Iris pigment epithelial cell (primary cell): ENCODE measurements at regions not wholly inside any gene's neighbourhood (a gene's known extent, or its start where the extent isn't known, plus 50 kb on each side); places are given as distances from the start of the nearest gene placed in this dataset.
"Not testable (repeated sequence)": the region's sequence is repeated elsewhere in the genome, so short reads cannot be mapped to it uniquely, and the experiment has no call there.

Source experiments
- DNase-seq: peaks from one replicate; pipeline ENCODE4 v3.0.0-alpha.2; 2011; ENCODE audit warnings: low read depth

DNA sequence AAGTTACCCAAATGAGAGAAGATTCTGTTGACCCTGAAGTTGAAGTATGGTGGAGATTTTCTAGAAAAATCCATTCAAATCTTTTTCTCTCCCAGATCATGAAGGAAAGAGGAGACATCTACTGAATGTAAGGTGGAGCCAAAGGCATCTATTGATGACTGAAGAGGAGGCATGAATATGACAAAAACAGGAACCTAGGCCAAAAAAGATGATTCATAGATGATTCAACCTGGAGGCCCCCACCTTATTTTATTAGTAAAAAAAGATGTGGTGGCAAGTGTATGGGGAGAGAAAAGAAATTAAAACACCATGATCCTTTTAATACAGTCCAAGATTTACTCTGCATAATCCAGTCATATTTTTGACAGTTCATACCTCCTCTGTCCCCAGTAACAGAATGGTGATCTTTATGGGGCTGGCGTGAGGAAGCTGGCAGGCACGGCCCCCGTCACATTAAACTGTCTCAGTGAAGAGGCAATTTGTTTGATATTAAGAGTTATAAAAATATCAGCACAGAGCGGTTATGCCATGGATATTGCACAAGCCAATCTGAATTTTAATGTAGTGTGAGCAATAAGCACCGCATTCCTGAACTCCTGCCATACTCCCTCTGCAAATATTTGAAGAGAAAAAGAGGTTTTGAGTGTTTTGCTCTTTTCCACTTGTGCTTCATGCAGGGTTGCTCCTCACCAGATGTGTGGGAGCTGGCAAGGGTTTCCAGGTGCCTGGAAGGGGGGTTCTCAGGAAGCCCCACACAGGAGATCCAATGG is 94.4 kb downstream of the TRIM43 start:
- DNase-seq: peak; percentile 52

DNA sequence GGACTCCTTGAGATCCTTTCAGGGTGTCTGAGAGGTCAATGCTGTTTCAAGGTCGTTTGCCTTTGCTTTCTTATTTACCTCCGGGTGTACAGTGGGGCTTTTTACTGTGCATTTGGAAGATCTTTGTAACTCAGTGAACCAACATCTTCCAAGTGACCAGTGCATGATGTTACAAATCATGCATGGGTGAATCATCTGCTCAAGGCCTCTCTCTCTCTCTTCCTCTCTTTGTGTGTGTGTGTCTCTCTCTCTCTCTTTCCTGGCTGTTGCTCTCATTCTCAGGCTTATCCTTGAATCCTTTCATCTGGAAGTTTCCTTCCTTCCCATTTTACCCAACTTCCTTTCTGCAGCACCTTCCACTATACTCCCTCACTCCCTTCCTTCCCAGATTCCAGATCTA is 96.1 kb downstream of the TRIM43 start:
- DNase-seq: peak; percentile 72

DNA sequence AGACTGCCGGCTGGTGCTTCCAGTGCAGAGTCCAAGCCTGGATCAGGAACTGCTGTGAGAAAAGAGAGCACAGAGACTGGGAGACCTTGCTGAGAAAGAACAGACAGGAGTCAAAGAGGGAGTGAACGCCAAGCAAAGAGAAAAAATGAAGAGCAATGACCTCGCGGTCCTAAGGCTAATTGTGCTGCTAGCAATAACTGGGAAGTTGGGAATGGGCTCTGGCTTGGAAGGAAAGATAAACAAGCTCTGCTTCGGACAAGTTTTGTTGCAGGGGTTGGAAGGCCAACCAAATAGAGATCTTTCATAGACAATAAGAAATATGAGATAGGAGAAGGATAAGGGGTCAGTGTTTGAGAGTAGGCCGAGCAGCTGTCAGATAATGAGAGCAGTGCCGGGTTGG is 99.4 kb downstream of the TRIM43 start:
- not testable (repeated sequence) for DNase-seq

DNA sequence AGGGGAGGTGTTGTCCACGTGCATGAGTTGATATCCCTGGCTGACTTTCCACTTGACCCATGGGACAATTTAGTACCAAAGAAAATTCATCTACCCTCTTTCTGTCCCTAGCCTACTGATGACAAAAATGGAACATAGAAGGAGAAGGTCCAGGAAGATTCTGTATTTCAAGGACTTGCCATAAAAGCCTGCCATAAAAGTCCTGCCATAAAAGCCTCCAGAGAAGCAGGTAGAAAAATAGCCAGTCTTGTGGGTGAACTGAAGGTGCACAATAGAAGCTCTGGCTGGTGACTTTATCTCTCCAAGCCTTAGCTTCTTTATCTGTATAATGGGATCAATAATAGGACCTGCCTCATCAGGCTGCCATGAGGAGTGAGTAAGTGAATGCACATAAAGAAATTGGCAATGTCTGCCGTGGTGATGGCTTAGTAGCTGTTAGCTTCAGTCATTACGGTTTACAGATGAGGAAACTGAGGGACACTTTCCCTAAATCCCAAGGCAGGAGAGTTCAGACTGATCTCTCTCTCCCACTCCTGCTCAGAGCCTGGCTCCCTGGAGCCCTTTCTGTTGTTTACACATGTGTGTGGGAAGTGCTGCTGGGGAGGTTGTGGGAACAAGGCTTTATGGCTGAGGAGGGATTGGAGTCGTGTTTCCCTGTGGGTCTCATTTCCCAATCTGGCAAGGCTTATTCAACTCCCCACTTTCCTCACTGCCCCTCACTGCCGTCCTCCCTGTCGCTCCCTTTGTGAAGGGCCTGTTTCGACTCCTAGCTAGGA is 101.5 kb downstream of the TRIM43 start:
- not testable (repeated sequence) for DNase-seq

DNA sequence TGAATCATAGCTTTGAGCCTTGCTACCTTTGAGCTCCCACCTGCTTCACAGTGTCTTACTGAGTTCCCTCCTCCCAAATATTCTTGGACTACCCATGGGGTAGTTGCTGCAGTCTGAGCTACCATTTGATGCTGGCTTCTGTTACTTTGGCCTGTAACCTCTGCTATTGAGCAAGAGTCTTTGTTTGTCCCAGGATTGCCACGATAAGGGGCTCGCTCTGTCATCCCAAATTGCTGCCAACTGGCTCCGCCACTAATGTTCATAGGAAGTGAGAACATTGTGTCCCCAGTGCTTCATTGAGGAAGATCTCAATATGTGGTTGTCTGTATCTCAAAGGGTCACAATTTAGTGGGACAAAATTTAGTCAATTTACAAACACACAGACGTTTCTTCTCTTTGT is 103.8 kb downstream of the TRIM43 start:
- DNase-seq: no peak

DNA sequence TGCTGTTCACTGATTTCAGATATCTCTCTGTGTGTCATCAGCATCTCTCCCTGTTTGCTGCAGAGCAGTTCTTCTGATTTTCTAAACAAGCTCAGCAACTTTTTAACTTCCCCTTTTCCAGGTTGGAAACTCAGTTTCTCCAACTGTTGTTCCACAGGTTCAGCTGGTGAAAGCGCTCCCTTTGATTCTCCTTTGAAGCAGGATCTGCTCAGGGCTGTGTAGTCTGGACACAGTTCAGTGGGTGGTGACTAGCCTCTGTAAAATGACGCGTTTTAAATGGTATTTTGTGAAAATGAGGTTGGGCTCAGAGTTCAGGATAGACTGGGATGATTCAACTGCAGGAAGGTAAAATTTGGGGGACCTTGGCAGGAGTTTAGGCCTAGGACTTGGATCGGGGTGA is 106.3 kb downstream of the TRIM43 start:
- no peak for DNase-seq

DNA sequence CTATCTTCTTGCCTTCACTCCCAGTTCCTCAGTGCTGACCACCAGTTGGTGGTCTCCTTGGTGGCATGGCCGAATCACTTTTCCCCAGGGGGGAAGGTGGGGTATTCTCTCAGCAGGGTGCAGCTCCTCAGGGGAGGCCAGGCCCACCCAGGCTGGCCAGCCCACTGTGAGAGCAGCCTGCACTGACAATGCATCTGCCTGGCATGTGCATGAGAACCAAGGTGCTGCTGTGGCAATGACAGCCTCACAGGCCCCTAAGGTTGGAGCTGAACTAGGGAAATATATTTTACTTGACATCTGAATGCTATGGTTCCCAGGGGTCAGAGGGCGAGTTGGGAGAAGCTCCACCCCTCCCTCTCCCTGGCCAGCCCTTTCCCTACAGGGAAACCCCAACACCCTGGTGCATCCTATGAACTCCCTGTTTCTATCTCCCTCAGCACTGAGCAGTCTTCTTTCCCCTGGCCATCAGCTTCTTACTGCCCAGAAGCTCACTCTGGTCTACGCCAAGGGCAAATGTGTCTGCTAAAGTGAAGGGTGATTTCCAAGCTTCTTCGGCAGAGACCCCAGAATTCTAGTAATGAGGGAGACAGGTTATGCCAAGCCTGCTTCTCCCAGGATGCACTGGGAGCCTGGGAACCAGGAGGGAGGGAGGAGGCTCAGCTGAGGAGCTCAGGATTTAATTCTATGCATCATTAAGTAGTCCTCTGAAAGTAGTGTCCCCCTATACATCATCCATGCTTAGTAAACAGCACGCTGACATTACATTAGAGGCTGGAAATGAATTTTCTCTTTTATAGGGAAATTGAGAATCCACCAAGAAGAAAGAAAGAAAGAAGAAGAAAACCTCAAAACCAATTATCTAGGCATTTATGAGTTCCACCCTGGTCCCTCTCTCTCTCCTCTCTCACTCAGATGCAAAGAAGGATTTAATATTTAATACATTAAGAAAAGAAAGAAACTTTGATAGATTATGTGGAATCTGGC is 107.7 kb downstream of the TRIM43 start:
- not testable (repeated sequence) for DNase-seq

DNA sequence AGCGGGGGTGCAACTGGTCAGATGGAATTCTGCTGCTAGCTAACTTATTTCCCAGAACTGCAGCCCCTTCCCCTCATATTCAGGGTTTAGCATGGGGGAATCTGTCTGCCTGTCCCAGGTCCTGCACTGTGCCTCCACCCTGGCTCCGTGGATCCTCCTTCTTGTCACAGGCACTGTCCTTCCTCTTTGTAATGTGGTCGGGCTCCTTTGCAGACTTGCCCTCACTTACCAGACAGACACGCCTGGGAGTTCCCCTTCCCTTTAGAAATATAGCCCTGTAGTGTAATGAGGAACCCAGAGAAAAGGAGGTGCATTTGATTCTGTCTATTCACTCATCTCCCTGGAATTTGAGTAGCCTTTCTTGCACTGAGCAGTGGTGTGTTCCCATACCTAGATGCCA is 108.7 kb downstream of the TRIM43 start:
- no peak for DNase-seq

DNA sequence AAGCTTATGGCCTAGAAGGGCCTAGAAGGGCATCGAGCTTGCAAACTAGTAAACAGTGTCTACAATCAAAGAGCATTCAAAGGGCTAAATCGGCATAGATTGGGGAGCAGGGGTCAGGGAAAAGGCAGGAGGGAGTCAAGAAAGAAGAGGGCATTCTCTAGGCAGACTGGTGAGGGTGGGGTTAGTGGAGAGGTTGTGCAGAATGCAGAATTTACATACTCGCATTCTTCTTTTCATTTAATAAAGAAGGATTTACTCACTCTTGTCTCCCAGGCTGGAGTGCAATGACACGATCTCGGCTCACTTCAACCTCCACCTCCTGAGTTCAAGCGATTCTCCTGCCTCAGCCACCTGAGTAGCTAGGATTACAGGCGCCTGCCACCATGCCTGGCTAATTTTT is 110.7 kb downstream of the TRIM43 start:
- DNase-seq: no peak

DNA sequence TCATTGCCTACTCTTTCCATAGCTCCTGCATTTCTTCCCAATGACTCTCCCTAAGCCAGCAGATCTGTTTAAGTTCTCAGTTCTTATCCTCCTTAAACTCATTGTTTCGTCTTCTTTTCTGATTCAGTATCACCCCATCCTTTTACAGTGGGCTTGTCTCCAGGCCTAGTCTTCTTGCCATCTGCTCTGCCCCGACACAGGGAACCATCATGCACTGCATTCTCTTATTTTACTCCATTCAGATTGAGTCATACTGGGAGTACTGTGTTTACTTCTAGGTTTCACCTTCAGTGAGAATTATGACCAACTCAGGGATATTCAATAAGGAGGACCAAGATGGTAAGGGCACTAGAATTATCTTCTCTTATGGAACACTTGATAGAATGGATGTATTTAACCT is 115.4 kb downstream of the TRIM43 start:
- not testable (repeated sequence) for DNase-seq

DNA sequence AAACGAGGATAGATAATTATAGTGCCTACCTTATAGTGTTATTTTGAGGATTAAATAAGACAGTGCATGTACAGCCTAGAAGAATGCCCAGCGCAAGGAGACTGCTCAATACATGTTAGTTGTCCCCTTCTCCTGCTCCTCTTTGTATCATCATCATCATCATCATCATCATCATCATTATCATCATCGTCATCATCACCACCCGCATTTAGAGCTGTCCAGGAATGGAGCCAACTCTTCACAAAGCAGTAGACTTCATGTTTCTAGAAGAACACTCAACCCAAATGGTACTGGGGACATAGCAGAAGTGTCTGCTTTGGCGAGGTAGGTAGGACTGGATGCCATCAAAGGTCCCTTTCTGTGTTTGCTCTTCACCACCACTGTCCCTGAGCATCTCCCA is 116.0 kb downstream of the TRIM43 start:
- DNase-seq: no peak

DNA sequence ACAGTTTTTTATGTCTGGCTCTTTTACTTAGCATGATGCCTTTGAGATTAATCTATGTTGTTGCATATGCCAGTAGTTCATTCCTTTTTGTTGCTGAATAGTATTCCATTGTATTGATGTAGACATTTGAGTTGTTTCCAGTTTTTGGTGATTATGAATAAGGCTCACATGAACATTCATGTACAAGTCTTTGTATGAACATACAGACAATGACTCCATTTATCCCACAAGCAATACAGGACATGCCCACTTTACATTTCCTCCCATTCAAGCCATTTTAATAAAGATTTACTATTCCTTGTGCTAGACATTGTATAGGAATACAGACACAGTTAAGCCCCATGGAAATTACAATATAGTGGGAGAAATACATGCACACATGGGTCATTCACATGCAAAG is 118.0 kb downstream of the TRIM43 start:
- DNase-seq: no peak

DNA sequence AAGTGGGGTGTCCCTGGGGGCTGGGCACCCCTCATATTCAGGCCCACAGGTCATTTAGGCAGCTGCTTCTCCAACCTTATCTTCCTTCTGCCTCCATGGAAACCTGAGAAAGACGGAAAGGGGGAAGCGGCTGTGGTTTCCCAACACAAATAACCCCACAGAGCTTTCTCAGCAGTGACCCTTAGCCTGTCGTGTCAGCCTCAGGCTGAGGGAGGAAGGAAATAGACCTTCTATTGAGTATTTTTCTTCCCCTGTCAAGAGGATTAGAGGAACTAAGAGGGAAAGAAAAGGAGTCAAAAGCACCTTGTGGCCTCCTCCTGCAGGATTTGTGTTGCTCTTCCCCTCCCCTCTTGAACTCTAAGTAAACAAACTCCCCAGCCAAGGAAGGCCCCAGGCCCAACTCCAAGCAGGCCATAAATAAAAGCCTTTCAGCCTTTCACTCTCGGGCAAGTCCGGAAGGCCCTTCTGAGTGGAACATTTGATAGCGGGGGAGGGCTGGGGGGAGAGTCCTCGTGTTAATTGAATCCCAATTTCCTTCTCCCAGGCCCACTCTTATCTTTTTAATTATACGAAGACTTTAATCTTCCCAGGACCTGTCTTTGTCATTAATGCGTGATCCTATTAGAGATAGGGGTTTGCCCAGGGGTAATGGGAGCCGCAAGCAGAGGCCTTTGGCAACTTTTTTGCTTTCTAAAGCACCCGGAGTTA is 121.8 kb downstream of the TRIM43 start:
- not testable (repeated sequence) for DNase-seq

DNA sequence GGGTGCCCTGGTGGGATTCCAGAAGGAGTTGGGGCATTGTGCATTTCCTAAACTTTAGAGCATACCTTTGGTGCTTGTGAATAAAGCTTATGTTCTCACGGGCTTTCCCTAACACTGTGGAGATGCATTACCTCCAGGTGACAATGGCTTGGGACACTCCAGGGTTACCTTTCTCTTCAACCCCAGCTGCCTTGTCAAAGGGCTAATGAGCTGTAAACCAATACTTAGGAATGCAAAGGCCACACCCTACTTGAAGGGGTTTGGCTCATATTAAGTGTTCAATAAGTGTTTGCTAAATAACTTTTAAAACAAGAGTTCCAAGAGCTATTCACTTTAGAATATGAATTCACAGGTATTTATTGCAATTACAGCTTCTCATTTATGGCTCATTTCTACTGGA is 122.6 kb downstream of the TRIM43 start:
- not testable (repeated sequence) for DNase-seq

DNA sequence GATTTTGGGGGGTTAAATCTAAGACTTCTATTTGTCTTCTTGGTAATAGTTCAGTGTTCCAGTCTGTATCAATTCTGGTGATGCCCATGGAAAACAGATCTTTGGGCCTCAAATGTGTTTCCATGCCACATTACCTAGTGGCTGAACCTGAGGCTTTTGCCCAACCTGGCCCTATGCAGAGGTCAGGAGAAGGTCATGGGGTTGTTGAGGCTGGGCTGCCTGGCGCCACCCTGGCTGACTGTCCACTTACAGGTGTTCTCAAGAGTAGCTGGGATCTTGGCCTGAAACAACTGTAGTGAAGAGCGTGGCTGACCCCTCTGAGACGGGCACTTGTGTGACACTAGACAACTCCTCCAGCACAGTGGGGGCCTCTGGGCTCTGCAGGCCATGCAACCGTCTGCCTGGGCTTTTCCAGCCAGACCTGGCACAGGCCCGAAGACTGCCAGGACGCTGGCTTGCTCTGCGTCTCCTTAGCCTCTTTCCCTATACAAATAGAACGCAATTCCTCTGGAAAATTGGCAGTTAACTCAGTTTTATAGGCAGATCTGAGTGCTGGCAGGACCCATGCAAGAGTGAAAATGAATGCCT is 127.8 kb downstream of the TRIM43 start:
- DNase-seq: no peak

DNA sequence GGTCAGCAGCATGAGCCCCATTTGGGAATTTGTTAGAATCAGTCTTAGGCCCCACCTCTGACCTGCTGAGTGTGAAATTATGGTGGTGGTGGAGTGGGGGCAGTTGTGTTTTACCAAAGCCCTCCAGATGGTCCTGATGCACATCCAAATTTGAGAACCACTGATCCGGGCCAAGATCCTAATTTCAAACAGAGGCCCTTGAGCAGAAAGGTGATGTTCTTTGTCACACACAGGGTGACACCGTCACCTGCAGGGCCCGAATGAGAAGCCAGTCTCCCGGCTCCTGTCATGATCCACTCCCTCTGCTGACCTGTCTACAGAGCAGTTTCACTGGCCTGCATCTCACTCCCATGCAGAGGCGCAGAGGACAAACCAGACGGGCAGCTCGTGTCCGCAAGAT is 129.9 kb downstream of the TRIM43 start:
- no peak for DNase-seq

DNA sequence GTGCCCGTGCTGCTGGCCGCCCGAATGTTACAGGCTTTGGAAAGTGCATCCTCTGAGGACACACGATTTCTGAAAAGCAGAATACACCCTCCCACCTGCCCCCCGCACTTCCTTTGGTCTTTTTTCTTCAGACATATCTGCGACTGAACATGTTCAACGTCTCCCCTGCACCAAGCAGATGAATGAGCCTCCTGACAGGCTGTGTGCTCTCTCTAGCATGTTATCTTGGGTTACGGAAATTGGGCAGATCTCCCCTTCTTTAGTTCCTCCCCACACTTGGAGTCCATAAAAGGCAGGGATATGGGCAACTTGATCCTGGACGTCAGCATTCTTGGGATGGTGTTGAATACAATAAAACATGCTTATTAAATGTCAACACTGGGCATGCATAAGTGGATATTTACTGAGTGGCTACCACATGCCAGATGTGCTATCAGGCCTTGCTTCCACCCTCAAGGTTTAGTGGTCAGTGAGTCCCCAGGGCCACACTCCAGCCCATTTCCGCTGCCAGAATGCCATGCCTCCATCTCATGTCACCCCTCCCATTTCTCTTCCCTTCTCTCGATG is 130.4 kb downstream of the TRIM43 start:
- DNase-seq: no peak

DNA sequence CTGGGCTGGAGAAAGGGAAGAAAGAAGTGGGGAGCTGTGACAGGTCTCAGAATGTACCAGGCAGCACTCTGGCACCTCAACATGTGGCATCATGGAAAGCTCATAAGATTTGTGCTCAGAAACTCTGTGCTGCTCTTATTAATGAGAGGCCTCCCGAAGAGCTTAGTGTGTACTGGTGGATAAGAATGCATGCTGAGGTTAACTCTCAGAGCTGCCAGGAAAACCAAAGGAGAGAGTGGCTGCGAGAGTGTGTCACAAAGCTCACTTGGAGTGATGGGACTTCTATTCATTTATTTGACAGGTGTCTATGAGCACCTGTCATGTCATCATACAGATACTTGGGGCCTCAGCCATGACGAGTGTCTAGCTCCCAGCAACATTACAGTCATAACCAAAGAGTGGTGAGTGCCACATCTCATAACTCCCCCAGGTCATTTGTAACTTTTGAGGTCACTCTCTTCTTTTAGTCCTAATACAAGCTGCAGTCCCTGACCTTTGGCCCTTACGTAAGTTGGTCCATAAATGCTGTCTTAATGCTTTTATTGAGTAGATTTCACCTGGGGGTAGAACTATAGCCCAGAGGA is 131.9 kb downstream of the TRIM43 start:
- DNase-seq: not testable (repeated sequence)

DNA sequence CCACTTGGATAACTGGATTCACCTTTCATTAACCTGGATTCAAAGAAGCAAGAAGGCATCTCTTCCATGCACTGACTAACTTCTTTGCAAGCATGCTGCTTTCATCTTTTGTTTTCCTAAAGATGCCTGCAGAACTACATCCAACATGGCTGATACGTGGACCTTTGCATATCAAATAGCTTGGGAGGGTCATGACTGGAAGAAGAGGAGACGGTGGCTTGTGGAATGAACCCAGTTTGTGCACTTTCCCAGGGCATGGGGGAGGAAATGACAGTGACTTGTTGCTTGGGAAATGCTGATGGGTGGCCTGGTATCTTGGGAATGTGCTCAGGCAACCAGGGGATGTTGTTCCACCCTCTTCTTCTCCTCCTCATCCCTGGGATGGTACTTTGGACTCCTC is 133.4 kb downstream of the TRIM43 start:
- not testable (repeated sequence) for DNase-seq

DNA sequence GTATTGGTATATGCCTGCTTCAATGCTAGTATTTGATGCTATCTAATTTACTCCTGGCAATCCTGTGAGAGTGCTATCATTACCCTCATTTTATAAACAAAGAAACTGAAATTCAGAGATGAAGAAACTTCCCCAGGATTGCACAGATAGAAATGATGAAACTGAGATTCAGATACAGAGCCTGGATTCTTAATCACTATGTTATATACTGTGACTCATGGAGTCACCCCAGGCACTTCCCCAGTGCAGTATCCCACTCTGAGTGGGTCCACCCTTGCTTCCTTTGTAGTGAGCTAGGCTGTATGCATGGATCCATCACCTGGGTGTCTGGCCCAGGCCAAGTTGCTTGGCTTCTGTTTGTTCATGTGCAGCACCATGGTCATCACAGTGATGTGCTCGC is 133.9 kb downstream of the TRIM43 start:
- DNase-seq: peak; percentile 6

DNA sequence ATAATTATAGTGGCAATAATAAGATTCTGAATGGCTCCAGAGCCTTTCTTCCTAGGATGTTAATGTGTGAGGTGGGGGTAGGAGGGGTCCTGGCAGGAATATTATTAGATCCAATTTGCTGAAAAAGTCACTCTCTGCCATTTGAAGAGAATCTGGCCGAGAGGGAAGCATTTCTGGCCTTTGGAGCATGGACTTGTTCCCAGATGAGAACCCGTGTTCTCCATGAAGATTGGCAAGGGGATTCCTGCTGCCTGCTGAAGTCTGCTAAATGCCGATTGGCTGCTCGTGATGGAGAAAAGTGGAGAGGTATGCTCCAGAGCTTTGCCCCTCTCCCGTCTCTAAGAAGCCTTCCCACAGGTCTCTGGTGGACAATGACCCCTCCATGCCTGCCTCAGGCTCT is 135.6 kb downstream of the TRIM43 start:
- DNase-seq: not testable (repeated sequence)
